HTR-8/SVneo (cell line): ENCODE measurements at regions not wholly inside any gene's neighbourhood (a gene's known extent, or its start where the extent isn't known, plus 50 kb on each side); places are given as distances from the start of the nearest gene placed in this dataset.

Source experiments
- DNase-seq: peaks from one replicate; pipeline ENCODE4 v3.0.0; 2011; ENCODE audit warnings: low spot score, mixed read lengths; ENCODE audit not compliant: insufficient read length
- FAIRE-seq: peaks from 2 replicates; lab custom pipeline; 2011; peaks lifted over from hg19 to GRCh38; lab: Jason Lieb, UNC

GRCh38 chr12:87728931-87729593 lies 300.1 kb downstream of the C12orf50 start:
- FAIRE-seq: no peak

GRCh38 chr12:87720967-87721366 lies 308.2 kb downstream of the C12orf50 start:
- DNase-seq (no peak), FAIRE-seq (no peak)

More at GRCh38 chr12:87728931-87729593, 300.1 kb downstream of the C12orf50 start:
- DNase-seq: no peak

- FAIRE-seq: no peak
Measured at GRCh38 chr12:87704374-87704773, 324.8 kb downstream of the C12orf50 start.

GRCh38 chr12:87690236-87690810 lies 338.9 kb downstream of the C12orf50 start:
- DNase-seq (no peak), FAIRE-seq (no peak)

More at GRCh38 chr12:87704374-87704773, 324.8 kb downstream of the C12orf50 start:
- DNase-seq: no peak

GRCh38 chr12:87689196-87689595 lies 340.0 kb downstream of the C12orf50 start:
- FAIRE-seq: no peak
- DNase-seq: no peak

- FAIRE-seq: no peak
Measured at GRCh38 chr12:87687362-87687761, 341.8 kb downstream of the C12orf50 start.

GRCh38 chr12:87685696-87686095 lies 343.5 kb downstream of the C12orf50 start:
- FAIRE-seq: no peak
- no peak for DNase-seq

More at GRCh38 chr12:87687362-87687761, 341.8 kb downstream of the C12orf50 start:
- peak; percentile 9 for DNase-seq

GRCh38 chr12:87679251-87679650 lies 349.9 kb downstream of the C12orf50 start:
- DNase-seq (no peak), FAIRE-seq (no peak)

GRCh38 chr12:87678453-87678852 lies 350.7 kb downstream of the C12orf50 start:
- FAIRE-seq: no peak
- DNase-seq: no peak

GRCh38 chr12:87676731-87677130 lies 352.5 kb downstream of the C12orf50 start:
- no peak for DNase-seq

GRCh38 chr12:87671757-87672156 lies 357.4 kb downstream of the C12orf50 start:
- DNase-seq (no peak), FAIRE-seq (no peak)

More at GRCh38 chr12:87676731-87677130, 352.5 kb downstream of the C12orf50 start:
- FAIRE-seq: no peak

GRCh38 chr12:87670448-87670847 lies 358.8 kb downstream of the C12orf50 start:
- DNase-seq (no peak), FAIRE-seq (no peak)

GRCh38 chr12:87667378-87667777 lies 361.8 kb downstream of the C12orf50 start:
- FAIRE-seq (no peak), DNase-seq (peak; percentile 12)

GRCh38 chr12:87661786-87662377 lies 367.3 kb downstream of the C12orf50 start:
- DNase-seq (no peak), FAIRE-seq (no peak)

GRCh38 chr12:87660987-87661774 lies 368.0 kb downstream of the C12orf50 start:
- DNase-seq (no peak), FAIRE-seq (no peak)

GRCh38 chr12:87660291-87660690 lies 368.9 kb downstream of the C12orf50 start:
- FAIRE-seq (no peak), DNase-seq (no peak)

GRCh38 chr12:87656311-87656710 lies 372.9 kb downstream of the C12orf50 start:
- FAIRE-seq: no peak
- DNase-seq: no peak

GRCh38 chr12:87651670-87652425 lies 377.4 kb downstream of the C12orf50 start:
- no peak for FAIRE-seq
- DNase-seq: no peak

GRCh38 chr12:87642245-87642644 lies 387.0 kb downstream of the C12orf50 start:
- FAIRE-seq (no peak), DNase-seq (no peak)

- DNase-seq (no peak), FAIRE-seq (no peak)
Measured at GRCh38 chr12:87618199-87618598, 411.0 kb downstream of the C12orf50 start.
